ENCODE measurements at regions not wholly inside any gene's neighbourhood (a gene's known extent, or its start where the extent isn't known, plus 50 kb on each side); places are given as distances from the start of the nearest gene placed in this dataset.

GRCh38 chr10:114723991-114724715, 66.1 kb upstream of the ABLIM1 start:
- no peaks in the 10 kb centered on the region for H3K27me3 Mint-ChIP-seq (ENCODE audit: unreplicated experiment)

GRCh38 chr10:114724716-114725106, 66.6 kb upstream of the ABLIM1 start:
- Mint-ChIP-seq H3K27me3 (ENCODE audit: unreplicated experiment) (no peaks in the 10 kb centered on the region), H3K4me3 (ENCODE audit: unreplicated experiment) (no peak overlapping the region), H3K4me1 (ENCODE audit: unreplicated experiment) (peaks cover 7% of the 10 kb centered on the region), H3K36me3 (ENCODE audit: unreplicated experiment) (no peaks in the 10 kb centered on the region), H3K27ac (ENCODE audit: unreplicated experiment) (no peak overlapping the region), H3K9me3 (ENCODE audit: unreplicated experiment) (no peaks in the 10 kb centered on the region)
- DNase-seq (ENCODE audit: extremely low spot score, unreplicated experiment): no peak
- TF ChIP-seq CTCF (IDR thresholded peaks at IDR 0.05): no peak

More at GRCh38 chr10:114723991-114724715, 66.1 kb upstream of the ABLIM1 start:
- H3K36me3 Mint-ChIP-seq (ENCODE audit: unreplicated experiment): no peaks in the 10 kb centered on the region
- no peaks in the 10 kb centered on the region for H3K9me3 Mint-ChIP-seq (ENCODE audit: unreplicated experiment)
- TF ChIP-seq CTCF (IDR thresholded peaks at IDR 0.05): no peak
- no peak overlapping the region for H3K27ac Mint-ChIP-seq (ENCODE audit: unreplicated experiment)
- no peak overlapping the region for H3K4me3 Mint-ChIP-seq (ENCODE audit: unreplicated experiment)
- no peak for DNase-seq (ENCODE audit: extremely low spot score, unreplicated experiment)
- peaks cover 2% of the 10 kb centered on the region for H3K4me1 Mint-ChIP-seq (ENCODE audit: unreplicated experiment)

DNA sequence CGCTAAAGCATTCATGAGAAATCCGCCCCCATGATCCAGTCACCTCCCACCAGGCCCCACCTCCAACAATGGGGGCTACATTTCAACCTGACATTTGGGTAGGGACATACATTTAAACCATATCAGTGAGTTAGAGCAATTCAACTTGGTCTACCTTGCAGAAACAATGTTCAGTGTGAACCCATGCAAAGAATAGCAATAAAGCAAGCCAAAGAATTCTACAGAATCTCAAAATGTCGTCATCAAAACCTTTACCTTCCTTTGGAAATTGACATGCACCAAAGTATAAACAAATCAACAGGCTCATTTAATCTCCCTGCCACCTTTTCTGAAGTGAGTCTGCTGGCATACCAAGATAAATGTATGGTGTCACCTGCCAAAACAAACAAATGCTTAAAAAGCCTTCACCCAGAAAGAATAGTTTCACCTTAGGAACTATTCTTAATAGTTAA, 68.8 kb upstream of the ABLIM1 start:
- Mint-ChIP-seq H3K4me1 (ENCODE audit: unreplicated experiment) (peaks cover 7% of the 10 kb centered on the region), H3K36me3 (ENCODE audit: unreplicated experiment) (no peaks in the 10 kb centered on the region), H3K4me3 (ENCODE audit: unreplicated experiment) (no peak overlapping the region), H3K9me3 (ENCODE audit: unreplicated experiment) (no peaks in the 10 kb centered on the region), H3K27ac (ENCODE audit: unreplicated experiment) (no peak overlapping the region), H3K27me3 (ENCODE audit: unreplicated experiment) (no peaks in the 10 kb centered on the region)
- DNase-seq (ENCODE audit: extremely low spot score, unreplicated experiment): no peak
- no peak for TF ChIP-seq CTCF (IDR thresholded peaks at IDR 0.05)

GRCh38 chr10:114728325-114728724, 70.2 kb upstream of the ABLIM1 start:
- no peak overlapping the region for H3K27ac Mint-ChIP-seq (ENCODE audit: unreplicated experiment)
- H3K4me3 Mint-ChIP-seq (ENCODE audit: unreplicated experiment): no peak overlapping the region
- no peak for DNase-seq (ENCODE audit: extremely low spot score, unreplicated experiment)
- no peaks in the 10 kb centered on the region for H3K9me3 Mint-ChIP-seq (ENCODE audit: unreplicated experiment)
- H3K4me1 Mint-ChIP-seq (ENCODE audit: unreplicated experiment): peaks cover 9% of the 10 kb centered on the region
- no peaks in the 10 kb centered on the region for H3K36me3 Mint-ChIP-seq (ENCODE audit: unreplicated experiment)
- TF ChIP-seq CTCF (IDR thresholded peaks at IDR 0.05): no peak
- no peaks in the 10 kb centered on the region for H3K27me3 Mint-ChIP-seq (ENCODE audit: unreplicated experiment)

GRCh38 chr10:114729103-114729659, 71.1 kb upstream of the ABLIM1 start:
- peak overlapping the region; percentile 14 for H3K27ac Mint-ChIP-seq (ENCODE audit: unreplicated experiment)
- TF ChIP-seq CTCF (IDR thresholded peaks at IDR 0.05): no peak
- no peaks in the 10 kb centered on the region for H3K9me3 Mint-ChIP-seq (ENCODE audit: unreplicated experiment)
- H3K36me3 Mint-ChIP-seq (ENCODE audit: unreplicated experiment): no peaks in the 10 kb centered on the region
- H3K4me3 Mint-ChIP-seq (ENCODE audit: unreplicated experiment): no peak overlapping the region
- H3K27me3 Mint-ChIP-seq (ENCODE audit: unreplicated experiment): no peaks in the 10 kb centered on the region
- H3K4me1 Mint-ChIP-seq (ENCODE audit: unreplicated experiment): peaks cover 9% of the 10 kb centered on the region
- DNase-seq (ENCODE audit: extremely low spot score, unreplicated experiment): no peak

All from osteocyte (in vitro differentiated cells).